ENCODE measurements at regions not wholly inside any gene's neighbourhood (a gene's known extent, or its start where the extent isn't known, plus 50 kb on each side); places are given as distances from the start of the nearest gene placed in this dataset.

DNA sequence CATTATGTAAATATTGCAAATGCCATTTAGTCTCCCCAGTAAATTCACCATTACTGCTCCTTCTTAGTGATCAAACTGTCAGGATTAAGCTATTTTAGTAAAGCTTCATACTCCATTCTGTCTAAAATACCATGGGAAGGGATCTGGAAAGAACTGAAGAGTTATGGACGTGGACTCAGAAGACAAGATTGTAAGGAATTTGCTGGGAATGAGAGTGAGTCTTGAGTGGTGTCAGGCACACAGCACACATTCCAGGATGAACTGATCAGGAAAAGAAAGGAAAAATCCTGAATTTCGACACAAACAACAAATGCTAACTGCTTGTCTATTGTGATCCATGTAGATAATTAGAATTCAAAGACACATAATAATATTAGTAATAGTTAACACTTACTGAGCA lies 311.0 kb downstream of the CENPC start:
- DNase-seq (ENCODE audit: low read depth, low spot score), result peak; percentile 4

DNA sequence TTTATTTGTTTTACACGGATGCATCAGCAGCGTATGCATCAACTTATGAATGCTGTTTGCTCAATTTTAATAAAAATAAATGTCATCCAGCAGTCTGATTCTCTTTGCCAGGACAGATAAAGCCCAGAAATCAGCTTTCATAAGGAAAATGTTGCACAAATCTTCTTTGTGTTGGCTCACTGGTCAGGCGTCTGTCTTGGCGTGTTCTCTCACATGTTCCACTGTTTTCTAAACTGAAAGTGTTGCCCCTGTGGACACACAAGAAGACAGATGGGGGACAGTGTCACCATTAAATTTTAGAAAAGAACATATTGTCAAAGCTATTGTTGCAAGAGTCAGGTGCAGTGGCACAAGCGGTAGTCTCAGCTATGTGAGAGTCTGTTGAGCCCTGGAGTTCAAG lies 316.2 kb downstream of the CENPC start:
- no peak for DNase-seq (ENCODE audit: low read depth, low spot score)

DNA sequence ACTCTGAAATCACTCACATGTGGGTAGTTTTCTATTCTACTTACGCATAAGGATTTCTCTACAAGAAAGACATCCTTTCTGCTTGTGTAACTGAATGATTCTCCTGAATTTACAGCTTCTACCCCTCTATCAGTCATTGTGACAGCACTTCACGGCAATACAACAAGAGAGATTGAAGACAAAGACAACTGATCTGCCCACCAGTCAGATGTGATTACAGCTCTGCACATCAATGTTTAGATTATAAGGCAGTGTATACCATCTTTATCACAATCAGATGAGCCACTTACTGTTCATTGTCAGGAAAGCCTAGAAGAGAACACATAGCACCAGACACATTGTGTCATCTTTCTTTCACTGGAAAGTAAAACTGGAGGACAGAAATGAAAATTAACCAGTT lies 324.4 kb downstream of the CENPC start:
- no peak for DNase-seq (ENCODE audit: low read depth, low spot score)

DNA sequence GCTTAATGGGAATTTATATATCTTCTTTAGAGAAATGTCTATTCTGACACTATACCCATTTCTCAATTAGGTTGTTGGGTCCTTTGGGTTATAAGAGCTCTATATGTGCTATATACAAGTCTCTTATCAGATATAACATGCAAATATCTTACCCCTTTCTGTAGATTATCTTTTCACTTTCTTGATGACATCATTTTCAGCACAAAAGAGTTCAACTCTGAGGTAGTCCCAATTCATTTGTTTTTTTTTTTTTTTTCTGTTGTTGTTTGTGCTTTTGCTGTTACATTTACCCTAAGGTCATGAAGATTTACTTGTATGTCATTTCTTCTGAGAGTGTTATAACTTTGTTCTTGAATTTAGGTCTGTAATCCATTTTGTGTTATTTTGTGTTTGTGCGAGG lies 326.4 kb downstream of the CENPC start:
- no peak for DNase-seq (ENCODE audit: low read depth, low spot score)

DNA sequence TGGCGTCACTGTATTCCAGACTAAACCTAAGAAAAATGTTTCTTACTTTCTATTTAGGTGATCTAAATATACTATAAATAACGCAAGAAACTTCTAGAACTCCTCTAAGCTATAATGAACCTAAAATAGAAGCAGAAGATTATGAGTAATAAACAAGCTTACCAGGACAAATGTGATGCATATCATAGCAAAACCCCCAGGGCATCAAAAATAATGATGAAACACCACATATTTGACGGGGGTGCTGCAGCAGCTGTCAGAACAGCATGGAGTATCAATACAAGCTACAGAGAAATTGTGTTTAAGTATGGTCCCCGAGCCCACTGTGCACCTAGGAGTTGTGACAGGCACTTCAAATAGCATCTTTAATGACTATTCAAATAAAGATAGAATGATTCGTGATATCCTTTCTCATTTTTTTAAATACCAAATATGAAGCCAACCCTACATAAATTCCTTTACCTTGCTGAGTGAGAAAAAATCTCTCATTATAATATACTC lies 337.3 kb downstream of the CENPC start:
- DNase-seq (ENCODE audit: low read depth, low spot score), result no peak

DNA sequence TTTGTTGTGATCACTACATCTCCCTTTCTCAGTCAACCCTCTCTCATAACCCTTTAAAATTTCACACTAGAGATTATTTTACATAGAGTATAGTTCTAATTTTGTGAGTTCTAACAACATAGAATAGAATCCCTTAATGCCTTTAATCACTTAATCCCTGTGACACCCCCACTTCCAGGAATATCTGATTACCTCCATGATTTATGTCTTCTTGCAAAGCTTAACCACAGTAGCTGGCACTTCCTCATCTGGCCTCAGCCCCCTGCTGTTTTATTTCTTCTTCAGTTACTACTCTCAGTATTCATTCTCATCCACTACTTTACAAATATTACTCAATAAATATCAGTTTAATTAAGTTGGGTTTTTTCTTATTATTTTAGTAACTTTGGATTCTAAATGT lies 340.9 kb downstream of the CENPC start:
- DNase-seq (ENCODE audit: low read depth, low spot score), result no peak

DNA sequence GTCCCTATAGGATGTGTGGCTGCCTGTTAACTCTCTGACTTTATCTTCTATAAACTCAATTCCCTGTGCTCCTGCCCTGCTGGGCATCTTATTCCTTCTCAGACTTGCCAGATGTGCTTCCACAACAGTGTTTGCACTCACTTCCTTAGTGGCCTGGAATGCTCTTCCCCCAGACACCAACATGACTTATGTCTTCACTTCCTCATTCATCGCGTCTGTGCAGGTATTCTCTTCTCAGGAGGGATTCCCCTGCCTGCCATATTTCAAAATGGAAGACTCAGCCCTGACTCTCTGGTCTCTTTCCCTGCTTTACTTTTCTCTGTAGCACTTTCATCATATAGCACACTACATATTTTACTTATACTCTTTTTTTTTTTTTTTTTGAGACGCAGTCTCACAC lies 344.0 kb downstream of the CENPC start:
- DNase-seq (ENCODE audit: low read depth, low spot score), result no peak

DNA sequence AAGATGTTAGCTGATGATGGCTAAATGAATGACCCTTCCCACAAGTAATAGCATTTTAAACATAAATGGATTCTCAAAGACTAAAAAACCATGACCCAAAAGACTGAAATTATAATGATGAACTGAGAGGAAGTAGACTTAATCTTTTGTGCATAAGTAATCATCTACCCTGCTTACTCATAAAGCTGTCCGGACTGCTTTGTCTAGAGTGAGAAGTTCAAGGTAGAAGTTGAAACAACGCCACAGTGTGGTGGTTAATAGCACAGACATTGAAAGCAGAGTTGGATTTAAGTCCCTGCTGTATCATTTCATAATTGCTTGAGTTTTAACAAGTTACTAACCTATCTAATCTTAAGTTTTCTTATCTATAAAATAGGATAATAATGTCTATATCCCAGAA lies 346.6 kb downstream of the CENPC start:
- no peak for DNase-seq (ENCODE audit: low read depth, low spot score)

DNA sequence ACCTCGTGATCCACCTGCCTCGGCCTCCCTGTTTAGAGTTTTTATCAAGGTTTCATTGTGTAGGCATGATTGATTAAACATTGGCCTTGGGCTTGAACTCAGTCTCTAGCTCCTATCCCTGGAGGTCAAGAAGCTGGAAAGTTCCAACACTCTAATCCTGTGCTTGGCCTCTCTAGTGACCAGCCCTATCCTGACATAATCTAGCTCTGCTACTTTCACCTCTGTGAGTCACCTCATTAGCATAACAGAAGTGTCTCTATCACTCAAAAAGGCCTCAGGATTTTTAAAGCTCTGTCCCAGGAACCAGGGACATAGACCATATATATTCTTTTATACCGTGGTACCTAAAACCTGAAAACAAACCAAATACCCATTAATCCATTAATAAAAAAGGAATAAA lies 377.5 kb downstream of the CENPC start:
- peak; percentile 21 for DNase-seq (ENCODE audit: low read depth, low spot score)

DNA sequence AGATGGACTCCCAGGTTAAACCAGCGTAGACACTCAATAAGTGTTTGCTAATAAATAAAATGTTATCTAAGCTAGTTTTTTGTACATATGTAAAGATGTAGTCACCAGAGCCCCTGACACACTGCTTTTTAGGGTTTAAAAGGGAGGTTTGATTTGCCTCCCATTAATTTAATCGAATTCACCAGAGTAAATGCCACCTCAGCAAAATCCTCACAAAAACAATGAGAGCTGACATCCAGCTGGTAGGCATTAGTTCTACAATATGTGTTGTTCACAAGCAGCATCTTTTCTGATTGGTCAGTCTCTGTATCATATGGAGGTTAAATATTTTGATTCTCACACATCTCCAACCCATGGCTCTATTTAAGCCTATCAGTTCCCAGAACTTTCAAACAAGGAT lies 382.6 kb downstream of the CENPC start:
- no peak for DNase-seq (ENCODE audit: low read depth, low spot score)

DNA sequence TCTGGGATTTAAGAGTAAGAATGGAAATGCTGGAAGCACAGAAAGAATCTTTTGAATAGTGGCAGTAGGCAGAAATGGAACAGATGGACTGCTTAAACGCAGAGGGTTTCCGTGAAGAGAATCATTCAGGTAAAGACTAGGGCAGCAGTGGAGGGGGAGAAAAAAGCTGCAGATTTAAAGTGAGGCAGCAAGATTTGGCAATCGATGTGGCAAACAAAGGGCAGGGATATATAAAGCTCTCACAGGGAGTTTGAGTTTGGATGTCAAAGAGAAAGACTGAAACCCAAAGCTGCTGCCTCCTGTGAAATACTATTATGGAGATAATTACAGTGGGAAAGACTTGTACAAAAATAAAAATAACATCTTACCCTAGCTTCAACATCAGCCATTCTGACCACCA lies 384.0 kb downstream of the CENPC start:
- DNase-seq (ENCODE audit: low read depth, low spot score), result no peak

DNA sequence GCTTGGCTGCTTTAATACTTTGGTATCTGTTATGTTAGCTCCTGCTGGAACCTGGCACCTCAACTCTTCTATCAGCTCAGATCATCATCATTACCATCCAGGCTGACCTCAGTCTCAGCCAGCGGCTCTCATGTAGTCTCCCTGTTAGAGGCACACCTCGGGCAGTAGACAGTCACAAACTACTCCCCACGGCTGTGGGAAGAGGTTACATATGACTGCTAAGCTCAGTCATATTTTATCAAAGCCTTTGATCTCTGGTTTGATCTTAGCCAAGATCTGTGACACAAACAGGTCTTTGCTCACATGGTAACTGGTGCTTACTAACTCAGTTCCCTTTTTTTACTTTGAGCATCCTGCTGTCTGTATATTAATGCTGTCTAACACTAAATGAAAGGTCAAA lies 384.9 kb downstream of the CENPC start:
- DNase-seq (ENCODE audit: low read depth, low spot score), result no peak

DNA sequence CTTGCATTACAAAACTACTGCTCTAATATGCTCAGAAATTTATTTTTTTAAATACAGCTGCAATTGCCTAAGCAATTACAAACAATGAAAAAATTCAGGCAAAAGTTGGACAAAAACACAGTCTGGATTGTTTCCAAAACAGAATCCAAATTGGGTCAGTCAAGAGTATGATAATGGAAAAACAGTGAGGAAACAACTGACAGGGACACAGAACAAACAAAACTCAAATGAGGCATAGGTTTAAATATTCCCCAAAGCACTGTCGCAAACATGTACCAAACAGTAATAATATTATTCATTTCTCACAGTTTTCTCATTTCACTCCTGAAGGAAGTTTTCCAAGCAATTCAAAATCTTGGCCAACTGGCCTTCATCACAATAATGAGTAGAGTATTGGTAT lies 386.6 kb downstream of the CENPC start:
- DNase-seq (ENCODE audit: low read depth, low spot score), result no peak

DNA sequence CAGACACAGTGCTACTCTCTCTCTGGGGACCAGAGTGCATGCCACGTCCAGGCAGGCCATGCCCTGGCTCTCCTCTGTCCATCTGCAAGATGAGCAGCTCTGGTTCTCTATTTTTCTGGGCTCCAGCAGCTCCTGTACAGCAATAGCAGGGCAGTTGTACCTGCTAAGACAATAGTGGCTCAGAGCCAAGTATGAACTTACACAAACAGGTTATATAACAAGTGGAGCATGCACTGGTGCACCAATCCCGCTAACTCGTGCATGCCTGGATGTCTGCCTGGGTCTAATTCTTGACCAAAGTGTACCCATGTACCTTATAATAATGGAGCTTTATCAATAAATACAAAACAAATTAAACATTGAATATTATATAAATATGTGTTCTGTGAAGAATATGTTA lies 392.3 kb downstream of the CENPC start:
- no peak for DNase-seq (ENCODE audit: low read depth, low spot score)

DNA sequence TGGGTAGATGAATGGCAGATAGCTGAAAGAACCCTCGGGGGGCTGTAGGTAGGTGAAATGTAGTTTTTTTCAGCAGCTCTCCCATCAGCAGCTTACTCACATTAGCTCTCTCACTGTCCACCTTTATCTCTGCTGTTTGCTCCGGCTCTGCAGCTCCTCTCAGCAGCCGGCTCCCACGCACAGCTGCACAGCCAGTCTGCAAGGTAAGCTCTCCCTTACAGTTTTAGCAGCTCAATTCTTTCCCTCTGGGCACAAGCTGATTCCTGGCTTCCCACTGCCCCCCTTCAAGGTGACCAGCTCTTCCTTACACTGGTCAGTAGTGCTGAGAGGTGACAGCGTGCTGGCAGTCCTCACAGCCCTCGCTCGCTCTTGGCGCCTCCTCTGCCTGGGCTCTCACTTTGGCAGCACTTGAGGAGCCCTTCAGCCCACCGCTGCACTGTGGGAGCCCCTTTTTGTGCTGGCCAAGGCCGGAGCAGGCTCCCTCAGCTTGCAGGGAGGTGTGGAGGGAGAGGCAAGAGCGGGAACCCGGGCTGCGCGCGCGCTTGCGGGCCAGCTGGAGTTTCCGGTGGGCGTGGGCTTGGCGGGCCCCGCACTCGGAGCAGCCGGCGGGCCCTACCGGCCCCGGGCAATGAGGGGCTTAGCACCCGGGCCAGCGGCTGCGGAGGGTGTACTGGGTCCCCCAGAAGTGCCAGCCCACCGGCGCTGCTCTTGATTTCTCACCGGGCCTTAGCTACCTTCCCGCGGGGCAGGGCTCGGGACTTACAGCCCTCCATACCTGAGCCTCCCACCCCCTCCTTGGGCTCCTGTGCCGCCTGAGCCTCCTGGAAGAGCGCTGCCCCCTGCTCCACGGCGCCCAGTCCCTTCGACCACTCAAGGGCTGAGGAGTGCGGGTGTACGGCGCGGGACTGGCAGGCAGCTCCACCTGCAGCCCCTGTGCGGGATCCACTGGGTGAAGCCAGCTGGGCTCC lies 393.6 kb downstream of the CENPC start:
- peak; percentile 51 for DNase-seq (ENCODE audit: low read depth, low spot score)

DNA sequence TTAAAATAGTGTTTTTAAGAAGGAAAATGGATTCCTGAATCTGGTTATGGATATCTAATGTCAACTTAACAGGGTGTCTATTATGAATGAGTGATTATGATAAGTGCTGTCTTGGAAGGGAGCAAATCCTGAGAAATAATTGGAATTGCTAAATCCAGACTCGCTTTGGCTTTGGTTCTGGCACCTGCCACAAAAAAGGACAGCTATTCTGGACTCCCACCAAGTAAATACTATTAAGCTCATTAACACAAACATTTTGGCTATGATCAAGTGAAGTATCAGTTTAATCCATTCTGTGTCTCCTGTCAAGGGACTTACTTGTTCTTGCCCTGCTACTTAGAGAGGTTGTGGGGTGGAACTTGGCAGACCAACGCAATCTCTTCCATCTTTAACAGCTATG lies 403.7 kb downstream of the CENPC start:
- DNase-seq (ENCODE audit: low read depth, low spot score), result no peak

DNA sequence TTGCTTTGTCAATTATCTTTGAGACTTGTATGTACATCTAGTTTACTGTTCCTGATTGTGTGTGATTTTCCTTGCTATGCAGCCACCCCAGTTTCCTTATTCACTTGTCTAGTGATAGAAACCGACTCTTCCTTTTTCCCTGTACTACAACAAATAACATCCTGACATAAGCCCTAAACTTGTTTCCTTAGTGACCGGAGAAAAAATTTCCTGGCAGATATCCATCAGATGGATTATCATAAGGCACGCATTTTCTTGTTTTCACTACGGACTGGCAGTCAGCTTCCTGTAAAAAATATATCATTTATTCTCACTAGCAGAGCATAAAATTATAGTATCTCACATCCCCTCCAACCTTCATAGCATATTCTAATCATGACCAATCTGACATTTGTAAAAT lies 410.7 kb downstream of the CENPC start:
- DNase-seq (ENCODE audit: low read depth, low spot score), result no peak

DNA sequence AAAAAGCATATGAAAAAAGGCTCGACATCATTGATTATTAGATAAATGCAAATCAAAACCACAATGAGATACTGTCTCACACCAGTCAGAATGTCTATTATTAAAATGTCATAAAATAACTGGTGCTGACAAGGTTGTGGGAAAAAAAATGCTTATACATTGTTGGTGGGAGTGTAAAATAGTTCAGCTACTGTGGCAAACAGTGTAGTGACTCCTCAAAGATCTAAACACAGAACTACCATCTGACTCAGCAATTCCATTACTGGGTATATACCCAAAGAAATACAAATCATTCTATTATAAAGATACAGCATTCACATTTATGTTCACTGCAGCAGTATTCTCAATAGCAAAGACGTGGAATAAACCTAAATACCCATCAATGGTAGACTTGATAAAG lies 412.1 kb downstream of the CENPC start:
- no peak for DNase-seq (ENCODE audit: low read depth, low spot score)

DNA sequence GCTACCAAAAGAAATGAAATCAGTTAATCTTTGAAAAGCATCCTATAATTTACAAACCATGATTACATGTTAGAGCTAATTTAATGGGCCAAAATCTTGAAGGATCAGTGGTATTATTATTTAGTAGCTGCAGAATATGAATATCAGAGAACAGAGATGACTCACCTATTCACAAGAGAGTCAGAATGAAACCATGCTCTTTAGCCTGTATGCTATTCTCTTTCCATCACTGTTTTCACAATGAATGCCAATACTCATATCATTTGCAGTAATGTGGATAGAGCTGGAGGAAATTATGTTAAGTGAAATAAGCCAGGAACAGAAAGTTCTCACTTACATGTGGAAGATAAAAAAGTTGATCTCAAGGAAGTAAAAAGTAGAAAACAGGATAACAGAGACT lies 414.1 kb downstream of the CENPC start:
- DNase-seq (ENCODE audit: low read depth, low spot score), result no peak

DNA sequence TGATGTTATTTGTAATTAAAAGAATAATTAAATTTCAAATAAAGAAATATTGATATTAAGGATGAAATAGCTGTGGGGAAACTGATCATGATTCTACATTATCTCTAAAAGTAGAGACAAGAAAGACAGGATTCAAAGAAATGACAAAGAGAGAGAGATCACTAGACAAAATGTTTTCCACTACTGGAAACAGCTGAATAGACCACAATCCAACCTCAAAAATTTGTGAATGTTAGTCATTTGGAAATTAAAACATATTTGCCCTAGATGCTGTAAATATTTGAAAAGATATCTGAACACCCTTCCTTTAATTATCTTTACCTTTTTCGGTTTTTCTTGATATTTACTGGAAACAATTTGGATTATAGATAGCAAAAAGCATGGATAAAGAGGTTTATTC lies 414.9 kb downstream of the CENPC start:
- no peak for DNase-seq (ENCODE audit: low read depth, low spot score)

DNA sequence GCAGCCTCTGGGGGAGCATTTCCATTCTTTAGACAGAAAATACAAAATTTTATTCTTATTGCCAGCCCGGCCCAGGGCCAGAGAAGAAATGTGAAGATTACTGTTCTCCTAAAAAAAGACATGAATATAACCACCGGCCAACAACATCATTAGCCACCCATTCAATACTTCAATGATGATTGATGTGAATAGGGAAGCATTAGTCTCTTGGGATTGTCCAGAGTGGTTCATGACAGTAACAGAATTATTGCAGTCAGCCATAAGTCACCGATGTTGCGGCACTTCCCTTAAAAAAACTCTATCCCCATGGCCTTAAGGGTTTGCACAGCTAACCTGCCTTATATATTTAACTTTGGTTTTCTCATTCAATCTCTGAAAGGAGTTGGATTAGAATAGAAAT lies 418.7 kb downstream of the CENPC start:
- DNase-seq (ENCODE audit: low read depth, low spot score), result no peak

DNA sequence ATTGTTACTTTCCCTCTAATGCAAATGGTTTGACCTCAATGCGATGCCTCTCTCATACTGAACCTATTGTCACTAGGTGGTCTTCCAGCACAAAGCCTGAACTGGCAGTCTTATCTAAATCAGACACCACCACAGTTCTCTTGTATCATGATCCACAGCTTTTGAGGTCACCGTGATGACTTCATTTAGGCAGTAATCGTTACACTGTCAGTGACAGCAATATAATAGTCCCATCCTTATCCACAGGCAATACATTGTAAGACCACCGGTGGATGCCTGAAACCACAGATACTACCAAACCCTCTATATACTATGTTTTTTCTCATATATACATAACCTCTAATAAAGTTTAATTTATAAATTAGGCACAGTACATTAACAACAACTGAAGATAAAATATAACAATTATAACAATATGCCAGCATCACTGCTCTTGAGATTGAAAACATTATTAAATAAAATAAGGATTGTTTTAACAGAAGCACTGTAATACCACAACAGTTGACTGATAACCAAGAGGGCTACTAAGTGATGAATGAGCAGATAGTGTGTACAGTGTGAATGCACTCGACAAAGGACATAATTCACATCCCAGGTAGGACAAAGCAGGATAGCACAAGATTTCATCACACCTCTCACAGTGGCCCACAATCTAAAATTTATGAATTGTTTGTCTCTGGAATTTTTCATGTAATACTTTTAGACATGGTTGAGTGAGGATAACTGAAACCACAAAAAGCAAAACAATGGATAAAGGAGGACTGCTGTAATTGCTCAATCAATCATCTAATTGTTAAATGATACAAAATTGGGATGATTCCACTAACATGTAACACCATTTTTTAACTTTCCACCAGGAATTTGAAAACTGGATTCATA lies 419.4 kb downstream of the CENPC start:
- DNase-seq (ENCODE audit: low read depth, low spot score), result no peak

DNA sequence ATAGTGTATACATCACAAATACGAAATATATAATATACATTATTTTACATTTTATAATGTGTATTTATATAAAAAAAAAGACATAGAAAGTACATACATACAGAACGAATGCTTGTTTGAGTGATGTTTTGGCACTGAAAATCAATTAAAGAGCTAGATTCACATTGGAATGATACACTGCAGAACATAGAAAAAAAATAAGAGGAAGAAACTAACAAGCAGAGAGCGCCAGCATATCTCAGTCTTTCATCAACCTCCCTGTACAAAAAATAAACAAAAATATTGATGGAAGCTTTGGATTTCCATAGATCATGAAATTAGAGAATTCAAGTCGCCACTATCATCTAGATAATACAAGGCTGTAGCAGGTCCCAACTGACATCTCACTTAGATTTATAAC lies 420.6 kb downstream of the CENPC start:
- DNase-seq (ENCODE audit: low read depth, low spot score), result no peak
